Stimulated activated CD4-positive, alpha-beta T cell treated with anti-CD3 and anti-CD28 coated beads, Interleukin-12 subunit alpha, Interleukin-12 subunit beta, amount 100 ng/mL, for 48 hours (primary cell): ENCODE measurements at regions not wholly inside any gene's neighbourhood (a gene's known extent, or its start where the extent isn't known, plus 50 kb on each side); places are given as distances from the start of the nearest gene placed in this dataset.
"Not testable (repeated sequence)": the region's sequence is repeated elsewhere in the genome, so short reads cannot be mapped to it uniquely, and the experiment has no call there.

Source experiments
- DNase-seq, 3 donors: peaks; one replicate each; pipeline ENCODE4 v3.0.0-alpha.2; 2020; ENCODE audit warnings: low read depth in 2 of 3, low spot score in 1 of 3

GRCh38 chrX:46235778-46236177 lies 309.4 kb downstream of the ZNF674 start:
- DNase-seq: no peak

- no peak for DNase-seq
Observed at GRCh38 chrX:46234775-46235174, 310.4 kb downstream of the ZNF674 start.

GRCh38 chrX:46228389-46228788 lies 316.8 kb downstream of the ZNF674 start:
- DNase-seq: no peak

- DNase-seq: no peak
Observed at GRCh38 chrX:46226422-46226821, 318.8 kb downstream of the ZNF674 start.

- DNase-seq: not testable (repeated sequence)
Observed at GRCh38 chrX:46223499-46223898, 321.7 kb downstream of the ZNF674 start.

- DNase-seq: no peak
Observed at GRCh38 chrX:46220822-46221221, 324.4 kb downstream of the ZNF674 start.

GRCh38 chrX:46218373-46218772 lies 326.8 kb downstream of the ZNF674 start:
- no peak for DNase-seq

- no peak for DNase-seq
Observed at GRCh38 chrX:46216406-46216805, 328.8 kb downstream of the ZNF674 start.

- no peak for DNase-seq
Observed at GRCh38 chrX:46211079-46211478, 334.1 kb downstream of the ZNF674 start.

GRCh38 chrX:46209768-46210167 lies 335.5 kb downstream of the ZNF674 start:
- DNase-seq: no peak

- no peak for DNase-seq
Observed at GRCh38 chrX:46209037-46209436, 336.2 kb downstream of the ZNF674 start.

GRCh38 chrX:46208225-46208854 lies 336.9 kb downstream of the ZNF674 start:
- no peak for DNase-seq

GRCh38 chrX:46204721-46205422 lies 340.3 kb downstream of the ZNF674 start:
- no peak for DNase-seq

- no peak for DNase-seq
Observed at GRCh38 chrX:46202733-46203514, 342.3 kb downstream of the ZNF674 start.

GRCh38 chrX:46200413-46200812 lies 344.8 kb downstream of the ZNF674 start:
- DNase-seq: no peak

GRCh38 chrX:46198858-46199257 lies 346.4 kb downstream of the ZNF674 start:
- DNase-seq: no peak

GRCh38 chrX:46186811-46187106 lies 358.5 kb downstream of the ZNF674 start:
- not testable (repeated sequence) for DNase-seq

GRCh38 chrX:46185923-46186810 lies 359.1 kb downstream of the ZNF674 start:
- DNase-seq: no peak

- DNase-seq: no peak
Observed at GRCh38 chrX:46184749-46185148, 360.5 kb downstream of the ZNF674 start.

- no peak for DNase-seq
Observed at GRCh38 chrX:46180258-46180687, 364.9 kb downstream of the ZNF674 start.

GRCh38 chrX:46179748-46180147 lies 365.5 kb downstream of the ZNF674 start:
- DNase-seq: no peak
